Femur (tissue), 1 donor: ENCODE measurements at regions not wholly inside any gene's neighbourhood (a gene's known extent, or its start where the extent isn't known, plus 50 kb on each side); places are given as distances from the start of the nearest gene placed in this dataset.

Source experiments
- DNase-seq: peaks from one replicate; pipeline ENCODE4 v3.0.0-alpha.2; 2017

- no peak for DNase-seq
Observed at GRCh38 chr20:24739746-24740145, 209.3 kb upstream of the CST7 start.

GRCh38 chr20:24741493-24742072 lies 207.5 kb upstream of the CST7 start:
- DNase-seq = no peak

GRCh38 chr20:24742436-24742835 lies 206.6 kb upstream of the CST7 start:
- no peak for DNase-seq

- no peak for DNase-seq
Observed at GRCh38 chr20:24742989-24743388, 206.1 kb upstream of the CST7 start.

DNA sequence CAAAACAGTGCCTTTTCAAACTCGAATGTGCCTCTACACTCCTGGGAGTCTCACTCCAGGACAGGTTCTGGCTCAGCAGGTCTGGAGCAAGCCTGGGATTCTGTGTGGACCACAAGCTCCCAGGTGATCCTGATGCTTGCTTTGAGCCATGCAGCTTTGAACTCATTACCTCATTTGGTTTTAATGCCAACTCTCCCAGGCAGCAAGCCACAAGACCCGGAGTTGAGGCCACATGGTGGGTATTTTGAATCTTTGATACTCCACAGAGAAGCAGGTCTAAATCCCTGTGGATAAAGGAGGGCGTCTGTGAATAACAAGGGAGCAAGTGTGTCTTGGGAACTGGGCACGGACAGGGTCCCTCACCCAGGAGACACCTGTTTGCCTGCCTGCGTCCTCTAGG lies 205.4 kb upstream of the CST7 start:
- no peak for DNase-seq

- no peak for DNase-seq
Observed at GRCh38 chr20:24744747-24745146, 204.3 kb upstream of the CST7 start.

DNA sequence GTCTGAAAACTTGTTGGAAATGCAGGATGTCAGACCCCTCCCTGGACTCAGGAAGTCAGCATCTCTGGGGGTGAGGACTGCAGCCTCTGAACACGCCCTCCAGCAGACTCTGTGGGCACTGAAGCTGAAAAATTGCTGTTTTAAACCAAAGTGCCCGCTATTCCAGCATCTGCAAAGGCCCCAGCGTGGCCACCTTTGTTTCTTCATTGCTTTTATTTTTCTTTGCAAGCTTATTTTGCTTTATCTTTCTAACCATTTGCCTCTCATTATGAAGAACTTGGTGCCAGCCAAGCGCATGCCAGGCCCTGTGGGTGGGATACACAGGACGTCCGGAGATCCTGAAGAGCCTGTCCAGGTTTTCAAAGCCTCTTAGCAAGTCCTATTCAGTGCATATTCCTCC lies 203.9 kb upstream of the CST7 start:
- no peak for DNase-seq

DNA sequence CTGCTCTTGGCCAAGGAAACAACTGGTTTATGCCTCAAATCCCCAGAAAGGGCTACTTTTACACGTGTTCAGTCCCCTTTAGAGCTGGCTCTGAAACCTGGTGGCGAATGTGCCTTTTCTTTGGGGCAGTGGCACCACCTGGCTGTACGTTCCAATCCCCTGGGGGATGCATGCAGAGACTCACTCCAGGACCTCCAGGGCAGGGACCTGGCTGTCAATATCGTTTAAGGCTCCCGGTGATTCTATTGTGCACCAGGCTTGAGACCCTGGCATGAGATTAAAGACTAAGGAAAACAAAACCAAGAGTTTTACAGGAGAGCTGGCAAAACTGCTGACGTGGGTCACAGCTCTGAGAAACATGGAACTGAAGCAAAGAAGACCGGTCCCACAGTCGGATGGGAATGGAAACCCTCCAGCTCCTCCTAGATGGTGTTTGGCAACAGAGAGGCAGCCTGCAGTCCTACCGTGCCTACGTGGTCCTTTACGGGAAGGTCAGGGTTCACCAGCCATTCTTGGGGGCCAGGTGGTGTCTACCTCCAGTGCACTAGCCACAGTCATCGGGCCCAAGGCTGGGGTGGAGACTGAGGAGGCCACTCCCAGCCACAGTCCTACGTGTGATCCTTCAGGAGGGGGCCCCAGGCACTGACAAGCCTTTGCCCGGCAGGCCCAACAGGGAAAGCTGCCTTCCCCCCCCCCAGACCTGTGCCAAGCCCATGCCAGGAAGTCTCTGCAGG lies 203.3 kb upstream of the CST7 start:
- no peak for DNase-seq

DNA sequence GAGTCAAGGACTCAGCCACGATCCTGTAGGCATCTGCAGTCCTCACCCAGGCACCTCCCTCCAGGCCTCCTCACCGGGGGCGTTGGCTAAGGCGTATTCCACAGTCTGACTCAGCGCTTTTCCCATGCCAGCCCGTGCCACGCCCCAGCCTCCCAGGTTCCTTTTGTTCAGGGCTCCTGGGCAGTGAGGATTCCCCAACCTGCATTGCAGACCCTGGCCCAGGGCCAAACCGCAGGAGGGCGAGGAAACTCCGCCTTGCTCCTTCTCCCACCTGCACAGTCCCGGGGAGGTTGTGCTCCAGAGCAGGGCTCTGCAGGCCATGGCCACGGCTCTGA lies 202.8 kb upstream of the CST7 start:
- DNase-seq = no peak

- no peak for DNase-seq
Observed at GRCh38 chr20:24747010-24747712, 201.9 kb upstream of the CST7 start.

DNA sequence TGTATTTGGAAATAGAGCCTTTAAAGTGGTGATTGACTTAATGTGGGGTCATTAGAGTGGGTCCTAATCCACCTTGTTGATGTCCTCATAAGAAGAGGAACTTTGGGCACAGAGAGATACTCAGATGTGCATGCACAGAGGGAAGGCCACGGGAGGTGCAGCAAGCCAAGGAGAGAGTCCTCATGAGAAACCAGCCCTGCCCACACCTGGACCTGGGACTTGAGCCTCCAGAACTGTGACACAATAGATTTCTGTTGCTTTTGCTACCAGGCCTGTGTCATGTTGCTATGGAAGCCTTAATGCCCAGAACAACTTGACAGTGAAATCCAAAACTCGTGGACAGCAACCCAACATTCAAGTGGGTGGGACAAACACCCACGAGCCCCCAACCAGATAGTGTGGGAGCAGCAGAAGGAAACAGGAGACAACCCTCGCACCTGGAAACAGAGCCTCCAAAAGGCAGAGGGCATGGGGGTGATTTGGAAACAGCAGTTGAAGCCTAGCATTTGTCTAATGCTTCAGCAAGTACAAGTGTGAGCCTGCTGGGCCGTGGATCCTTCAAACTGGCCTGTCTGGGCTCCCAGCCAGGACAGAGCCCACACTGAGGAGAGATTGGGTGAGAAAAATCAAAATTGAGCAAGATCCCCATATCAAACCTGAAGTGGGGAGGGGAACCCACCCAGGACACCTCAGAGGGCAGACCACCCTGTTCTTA lies 201.0 kb upstream of the CST7 start:
- DNase-seq = no peak

DNA sequence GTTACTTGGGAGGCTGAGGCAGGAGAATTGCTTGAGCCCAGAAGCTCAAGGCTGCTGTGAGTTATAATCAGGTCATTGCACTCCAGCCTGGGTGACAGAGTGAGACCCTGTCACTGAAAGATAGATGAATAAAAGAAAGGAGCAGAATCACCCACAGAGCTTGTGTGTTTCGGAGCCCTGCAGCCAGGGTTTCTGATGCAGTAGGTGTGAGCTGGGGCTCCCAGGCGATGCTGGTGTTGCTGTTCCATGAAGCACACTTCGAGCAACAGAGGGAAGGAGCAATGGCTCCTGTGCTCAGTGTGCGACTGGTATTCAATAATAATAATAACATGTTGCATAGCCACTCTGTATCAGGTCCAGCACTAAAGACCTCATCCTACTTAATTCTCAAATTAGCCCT lies 197.5 kb upstream of the CST7 start:
- DNase-seq = no peak

DNA sequence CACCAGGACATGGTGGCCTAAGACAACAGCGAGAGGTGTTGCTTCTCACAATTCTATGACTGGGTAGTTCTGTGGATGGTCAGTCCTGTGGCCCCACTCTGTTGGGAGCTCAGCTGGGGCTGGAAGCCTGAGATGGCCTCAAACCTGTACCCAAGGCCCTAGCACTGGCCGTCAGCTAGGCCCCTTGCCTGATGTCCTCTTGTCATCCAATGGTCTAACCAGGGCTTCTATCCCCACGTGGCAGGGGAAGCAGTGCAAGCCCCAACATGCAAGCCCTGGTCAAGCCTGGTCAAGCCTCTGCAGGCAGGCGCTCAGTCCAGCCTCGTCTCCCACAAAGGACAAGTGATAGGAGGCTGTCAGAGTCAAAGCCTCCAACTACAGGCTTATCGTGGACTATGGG lies 196.5 kb upstream of the CST7 start:
- DNase-seq = no peak

- DNase-seq = no peak
Observed at GRCh38 chr20:24753130-24753529, 195.9 kb upstream of the CST7 start.

GRCh38 chr20:24754691-24755090 lies 194.4 kb upstream of the CST7 start:
- DNase-seq = no peak

GRCh38 chr20:24755411-24755922 lies 193.6 kb upstream of the CST7 start:
- DNase-seq = no peak

DNA sequence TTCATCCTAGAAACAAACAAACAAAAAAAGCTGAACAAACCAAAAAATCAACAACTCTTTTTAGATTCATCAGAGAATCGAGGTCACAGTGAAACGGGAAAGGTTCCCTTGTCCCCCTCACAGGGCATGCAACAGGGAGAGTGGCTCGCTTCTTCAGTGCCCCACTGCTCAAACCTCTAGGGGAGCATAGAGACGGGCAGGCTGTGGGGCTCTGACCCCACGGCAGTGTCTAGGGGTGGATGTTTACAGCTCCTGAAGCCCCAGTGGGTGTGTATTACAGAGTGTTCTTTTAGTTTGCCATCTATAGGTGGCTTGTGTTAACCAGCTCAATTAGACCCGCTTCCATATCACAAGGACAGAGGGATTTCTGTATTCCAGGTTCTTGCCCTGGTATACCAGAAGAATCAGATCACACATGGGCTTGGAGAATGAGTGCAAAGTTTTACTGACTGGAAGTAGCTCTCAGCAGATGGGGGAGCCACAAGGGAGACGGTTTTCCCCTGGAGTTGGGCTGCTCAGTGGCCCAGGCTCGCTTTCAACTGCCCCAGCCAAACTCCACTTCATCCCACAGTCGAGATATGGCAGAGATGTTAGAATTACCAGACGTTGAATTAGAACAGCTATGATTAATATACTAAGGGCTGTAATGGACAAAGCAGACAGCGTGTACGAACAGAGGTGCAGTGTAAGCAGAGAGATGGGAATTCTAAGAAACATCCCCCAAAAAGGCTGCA lies 192.6 kb upstream of the CST7 start:
- DNase-seq = no peak

GRCh38 chr20:24761220-24762065 lies 187.6 kb upstream of the CST7 start:
- DNase-seq = no peak

DNA sequence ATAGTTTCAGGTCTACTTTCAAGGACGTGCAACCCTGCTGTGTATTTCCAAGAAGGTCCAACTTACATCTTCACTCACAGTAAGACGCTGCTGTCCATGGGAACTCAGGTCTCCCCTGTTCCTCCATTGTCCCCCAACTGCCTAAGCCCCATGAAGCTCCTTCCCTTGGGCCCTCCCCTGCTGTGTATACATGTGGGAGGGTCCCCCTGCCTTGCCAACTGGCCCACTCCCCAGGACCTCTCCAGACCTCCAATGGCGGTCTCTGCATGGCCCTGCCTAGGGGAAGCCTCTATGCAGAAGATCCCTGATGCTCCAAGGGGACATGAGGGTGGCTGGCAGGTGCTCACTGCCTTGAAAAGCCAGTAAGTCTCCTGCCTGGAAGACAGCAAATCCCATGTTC lies 186.7 kb upstream of the CST7 start:
- peak; percentile 10 for DNase-seq

GRCh38 chr20:24762791-24763350 lies 186.2 kb upstream of the CST7 start:
- no peak for DNase-seq

DNA sequence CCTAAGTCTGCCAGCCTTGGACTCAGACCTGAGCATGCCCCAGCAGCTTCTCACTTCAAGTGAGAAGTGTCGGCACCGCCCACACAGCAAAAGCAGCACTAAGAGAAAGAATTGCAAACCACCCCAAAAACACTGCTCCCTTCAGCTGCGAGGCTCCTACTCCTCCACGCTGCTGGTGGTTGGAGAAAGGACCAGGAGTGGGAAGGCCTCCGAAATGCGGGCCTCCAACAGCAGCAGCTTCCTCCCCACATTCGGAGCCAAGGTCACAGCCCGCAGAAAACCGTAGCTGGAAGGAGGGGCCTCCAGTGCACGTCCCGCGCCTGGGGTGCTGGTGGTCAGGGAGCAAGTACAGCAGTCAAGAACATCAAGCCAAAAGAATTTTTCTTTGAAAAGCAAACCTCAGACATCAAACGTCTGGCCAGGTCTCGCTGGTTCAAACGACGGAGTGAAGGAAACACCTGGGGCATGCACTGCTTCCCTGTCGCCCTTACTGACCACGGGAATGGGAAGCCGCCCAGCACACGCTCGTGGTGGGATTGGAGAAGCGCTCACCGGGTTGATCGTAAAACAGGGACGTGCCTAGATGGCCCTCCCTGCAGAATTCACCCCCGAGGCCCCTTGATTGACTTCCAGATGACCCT lies 185.6 kb upstream of the CST7 start:
- peak; percentile 19 for DNase-seq
